IMR-90 (cell line): ENCODE measurements at regions not wholly inside any gene's neighbourhood (a gene's known extent, or its start where the extent isn't known, plus 50 kb on each side); places are given as distances from the start of the nearest gene placed in this dataset.

Experiments used
- ATAC-seq: fragments of 200-7000 bp; cut with Tn5 transposase; 2 replicates; pipeline ENCODE4 v1.9.1; 2020; ENCODE audit warnings: low read depth, mild to moderate bottlenecking, moderate library complexity
- BruUV-seq: library from RNA; stranded (reverse); fragments of 400-500 nt; replicated peaks from 2 replicates; lab custom pipeline; 2021; lab: Mats Ljungman, UMichigan
- CTCF ChIA-PET: fragments of 300-600 bp; formaldehyde crosslinking; extraction: SDS; loops from one replicate; lab custom pipeline; 2021; ENCODE audit warnings: antibody characterized with exemption; lab: Yijun Ruan, JAX
- POLR2A ChIA-PET: fragments of 300-600 bp; sonication (Branson Sonifier 250); formaldehyde crosslinking; loops from one replicate; lab custom pipeline; 2022; ENCODE audit warnings: antibody characterized with exemption; ENCODE audit not compliant: unreplicated experiment; lab: Charles Lee
- DNase-seq: peaks from one replicate; pipeline ENCODE4 v3.0.0; 2013
- H2AFZ ChIP-seq: replicated peaks from 2 replicates; pipeline ENCODE3; 2013; ENCODE audit warnings: low read length, mild to moderate bottlenecking; ENCODE audit not compliant: poor library complexity
- H2AK5ac ChIP-seq: 2 replicates; pipeline ENCODE4 v1.6.1; 2013; ENCODE audit warnings: low read depth, low read length, inconsistent platforms
- H2AK9ac ChIP-seq: replicated peaks from 2 replicates; pipeline ENCODE3; 2013; ENCODE audit warnings: mild to moderate bottlenecking, low read depth, low read length, moderate library complexity; ENCODE audit not compliant: poor library complexity
- H2BK120ac ChIP-seq: 2 replicates; pipeline ENCODE4 v1.6.1; 2013; ENCODE audit warnings: low read depth, low read length, inconsistent platforms
- H2BK15ac ChIP-seq: 3 replicates; pipeline ENCODE4 v1.6.1; 2013; ENCODE audit warnings: low read depth, low read length, inconsistent platforms
- H2BK20ac ChIP-seq: 2 replicates; pipeline ENCODE4 v1.6.1; 2013; ENCODE audit warnings: low read depth, mild to moderate bottlenecking, inconsistent platforms, low read length, moderate library complexity
- H2BK5ac ChIP-seq: 2 replicates; pipeline ENCODE4 v1.6.1; 2013; ENCODE audit warnings: mild to moderate bottlenecking, low read depth, low read length, inconsistent platforms; ENCODE audit not compliant: poor library complexity, severe bottlenecking
- H3K14ac ChIP-seq: replicated peaks from 2 replicates; pipeline ENCODE4 v1.6.1; 2013; ENCODE audit warnings: low read depth, low read length, inconsistent platforms
- H3K18ac ChIP-seq: 2 replicates; pipeline ENCODE4 v1.6.1; 2013; ENCODE audit warnings: low read depth, low read length, control low read depth
- H3K23ac ChIP-seq: 2 replicates; pipeline ENCODE4 v1.6.1; 2013; ENCODE audit warnings: low read depth, low read length, inconsistent platforms
- H3K27ac ChIP-seq: 2 replicates; pipeline ENCODE4 v1.5.1; 2013; ENCODE audit warnings: mild to moderate bottlenecking, control low read depth, low read length; ENCODE audit not compliant: insufficient read depth
- H3K27me3 ChIP-seq: 2 replicates; pipeline ENCODE4 v1.6.1; 2013; ENCODE audit warnings: low read length; ENCODE audit not compliant: control insufficient read depth, insufficient read depth
- H3K36me3 ChIP-seq: 2 replicates; pipeline ENCODE4 v1.6.1; 2013; ENCODE audit warnings: low read length, mixed read lengths; ENCODE audit not compliant: control insufficient read depth, insufficient read depth
- H3K4ac ChIP-seq: 2 replicates; pipeline ENCODE4 v1.6.1; 2013; ENCODE audit warnings: low read depth, low read length, inconsistent platforms
- H3K4me1 ChIP-seq: 2 replicates; pipeline ENCODE4 v1.6.1; 2013; ENCODE audit warnings: low read length, mixed read lengths; ENCODE audit not compliant: control insufficient read depth, insufficient read depth
- H3K4me2 ChIP-seq: 2 replicates; pipeline ENCODE4 v1.6.1; 2013; ENCODE audit warnings: low read depth, mild to moderate bottlenecking, control low read depth, low read length, moderate library complexity
- H3K4me3 ChIP-seq: 2 replicates; pipeline ENCODE4 v1.5.1; 2013; ENCODE audit warnings: low read depth, mild to moderate bottlenecking, control low read depth, low read length, moderate library complexity; ENCODE audit not compliant: insufficient read depth
- H3K56ac ChIP-seq: 2 replicates; pipeline ENCODE4 v1.6.1; 2013; ENCODE audit warnings: low read length, inconsistent platforms; ENCODE audit not compliant: insufficient read depth; ENCODE audit errors: extremely low read depth
- H3K79me1 ChIP-seq, 2 experiments: 2 replicates each; pipeline ENCODE4 v1.6.1; 2013; ENCODE audit warnings: low read length in 2 of 2, inconsistent platforms in 1 of 2, low read depth in 1 of 2
- H3K9ac ChIP-seq: 2 replicates; pipeline ENCODE4 v1.6.1; 2013; ENCODE audit warnings: low read depth, low read length, control low read depth
- H3K9me1 ChIP-seq: 2 replicates; pipeline ENCODE4 v1.6.1; 2013; ENCODE audit warnings: low read length, inconsistent platforms; ENCODE audit not compliant: insufficient read depth
- H3K9me3 ChIP-seq: 2 replicates; pipeline ENCODE4 v1.6.1; 2013; ENCODE audit warnings: low read length; ENCODE audit not compliant: control insufficient read depth, insufficient read depth
- H4K20me1 ChIP-seq: 2 replicates; pipeline ENCODE4 v1.6.1; 2013; ENCODE audit warnings: low read length, inconsistent platforms; ENCODE audit not compliant: insufficient read depth
- H4K5ac ChIP-seq: 2 replicates; pipeline ENCODE4 v1.6.1; 2013; ENCODE audit warnings: mild to moderate bottlenecking, low read depth, low read length, control low read depth
- H4K8ac ChIP-seq, 2 experiments: 2 replicates each; pipeline ENCODE4 v1.6.1; 2013; ENCODE audit warnings: low read depth in 2 of 2, low read length in 2 of 2, control low read depth in 1 of 2, inconsistent platforms in 1 of 2
- H4K91ac ChIP-seq: 2 replicates; pipeline ENCODE4 v1.6.1; 2013; ENCODE audit warnings: low read depth, low read length, inconsistent platforms; ENCODE audit not compliant: insufficient read depth
- CEBPB ChIP-seq: IDR thresholded peaks from 2 replicates; pipeline ENCODE4 v1.6.1; 2012; ENCODE audit warnings: low read depth, low read length, improper control_type of control experiment
- CHD1 ChIP-seq: IDR thresholded peaks from 2 replicates; pipeline ENCODE4 v1.6.1; 2012; ENCODE audit warnings: low read depth, low read length, improper control_type of control experiment
- MXI1 ChIP-seq: IDR thresholded peaks from 2 replicates; pipeline ENCODE4 v1.6.1; 2012; ENCODE audit warnings: low read depth, mild to moderate bottlenecking, low read length, moderate library complexity, borderline replicate concordance
- NFE2L2 ChIP-seq: fragments of 150-350 bp; IDR thresholded peaks from 2 replicates; pipeline ENCODE4 v1.6.1; 2016; ENCODE audit warnings: low read depth, mild to moderate bottlenecking, low read length
- WGBS, 2 experiments: methylation state at CpG; one replicate each; pipeline versions ENCODE4 v1.1.5 to v1.1.7; 2013; ENCODE audit warnings: missing lambda C conversion rate in 2 of 2; ENCODE audit not compliant: insufficient read length in 1 of 2; ENCODE audit errors: extremely low coverage in 2 of 2; 5-methylcytosine and 5-hydroxymethylcytosine counted together
- dilution Hi-C: fragments of 300-500 bp; cut with HindIII; formaldehyde crosslinking; loops from one replicate; pipeline ENCODE4 v1.14.3; 2018; ENCODE audit warnings: low sequenced_read_pairs; ENCODE audit not compliant: unreplicated experiment
- in situ Hi-C: fragments of 300-500 bp; cut with MboI; formaldehyde crosslinking; loops from 3 replicates; pipeline ENCODE4 v1.14.3; 2019; ENCODE audit warnings: low sequenced_read_pairs, inconsistent platforms, mixed read lengths
- intact Hi-C: fragments of 100-400 bp; cut with micrococcal nuclease; formaldehyde crosslinking; loops from 2 replicates; pipeline ENCODE4 v1.10.0; 2022
- TF ChIP-seq, protein P1 (sequence below): fragments of 150-350 bp; IDR thresholded peaks from 2 replicates; pipeline ENCODE4 v1.6.1; 2017; ENCODE audit warnings: mild to moderate bottlenecking, antibody characterized with exemption, low read length, low read depth
- TF ChIP-seq, protein P2 (sequence below): fragments of 150-350 bp; IDR thresholded peaks from 2 replicates; pipeline ENCODE4 v1.6.1; 2016; ENCODE audit warnings: low read depth, mild to moderate bottlenecking, low read length, moderate library complexity, borderline replicate concordance

DNA sequence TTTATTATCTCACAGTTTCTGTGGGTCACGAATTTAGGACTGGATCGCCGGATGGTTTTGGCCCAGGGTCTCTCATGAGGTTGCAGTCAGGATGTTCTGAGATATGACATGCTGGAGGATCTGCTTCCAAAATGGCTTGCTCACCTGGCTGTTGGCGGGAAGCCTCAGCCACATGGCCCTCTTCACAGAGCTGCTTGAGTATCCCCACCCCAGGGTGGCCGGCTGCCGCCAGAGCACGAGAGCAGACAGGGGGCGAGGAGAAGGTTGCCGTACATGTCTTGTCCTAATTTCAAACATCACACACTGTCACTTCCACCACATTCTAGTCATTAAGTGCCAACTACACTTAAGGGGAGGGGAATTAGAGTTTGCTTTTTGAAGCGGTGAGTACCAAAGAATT is 365.8 kb downstream of the FGFR2 start:
- dilution Hi-C loops = no loop called here
- TF ChIP-seq, protein P1, sequence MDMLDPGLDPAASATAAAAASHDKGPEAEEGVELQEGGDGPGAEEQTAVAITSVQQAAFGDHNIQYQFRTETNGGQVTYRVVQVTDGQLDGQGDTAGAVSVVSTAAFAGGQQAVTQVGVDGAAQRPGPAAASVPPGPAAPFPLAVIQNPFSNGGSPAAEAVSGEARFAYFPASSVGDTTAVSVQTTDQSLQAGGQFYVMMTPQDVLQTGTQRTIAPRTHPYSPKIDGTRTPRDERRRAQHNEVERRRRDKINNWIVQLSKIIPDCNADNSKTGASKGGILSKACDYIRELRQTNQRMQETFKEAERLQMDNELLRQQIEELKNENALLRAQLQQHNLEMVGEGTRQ = no peak
- TF ChIP-seq CEBPB = no peak
- no peak for TF ChIP-seq NFE2L2
- TF ChIP-seq, protein P2, sequence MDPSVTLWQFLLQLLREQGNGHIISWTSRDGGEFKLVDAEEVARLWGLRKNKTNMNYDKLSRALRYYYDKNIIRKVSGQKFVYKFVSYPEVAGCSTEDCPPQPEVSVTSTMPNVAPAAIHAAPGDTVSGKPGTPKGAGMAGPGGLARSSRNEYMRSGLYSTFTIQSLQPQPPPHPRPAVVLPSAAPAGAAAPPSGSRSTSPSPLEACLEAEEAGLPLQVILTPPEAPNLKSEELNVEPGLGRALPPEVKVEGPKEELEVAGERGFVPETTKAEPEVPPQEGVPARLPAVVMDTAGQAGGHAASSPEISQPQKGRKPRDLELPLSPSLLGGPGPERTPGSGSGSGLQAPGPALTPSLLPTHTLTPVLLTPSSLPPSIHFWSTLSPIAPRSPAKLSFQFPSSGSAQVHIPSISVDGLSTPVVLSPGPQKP = no peak
- TF ChIP-seq MXI1 = no peak
- TF ChIP-seq CHD1 = no peak

More for the DNA sequence above, 365.8 kb downstream of the FGFR2 start:
- intact Hi-C loops (no loop called here), in situ Hi-C loops (no loop called here)
- H4K5ac ChIP-seq = no peak overlapping the region
- no peaks in the 10 kb centered on the region for H3K4me1 ChIP-seq
- H2AFZ ChIP-seq = no peak overlapping the region
- no peak for DNase-seq
- no peak overlapping the region for H3K14ac ChIP-seq
- H4K20me1 ChIP-seq = no peaks in the 10 kb centered on the region
- no peak overlapping the region for H3K18ac ChIP-seq
- WGBS, 2 experiments = no CpG with 5 or more reads among the region's 10 CpGs
- no peak overlapping the region for H3K27ac ChIP-seq
- peaks cover 16% of the 10 kb centered on the region; the same call in 1 of the 2 replicates for H3K9me3 ChIP-seq
- no peaks in the 10 kb centered on the region for H3K36me3 ChIP-seq
- H3K4me3 ChIP-seq = no peak overlapping the region
- ChIA-PET CTCF (no interaction called here), POLR2A (no interaction called here)
- no peaks in the 10 kb centered on the region for H3K79me1 ChIP-seq
- H2AK5ac ChIP-seq = no peak overlapping the region
- H4K91ac ChIP-seq = no peak overlapping the region
- no peak overlapping the region for H4K8ac ChIP-seq
- H3K23ac ChIP-seq = no peak overlapping the region
- H2BK5ac ChIP-seq = no peak overlapping the region
- no peak overlapping the region for H2AK9ac ChIP-seq
- H3K9me1 ChIP-seq = no peaks in the 10 kb centered on the region
- H2BK120ac ChIP-seq = no peak overlapping the region
- H3K4me2 ChIP-seq = no peak overlapping the region
- H3K27me3 ChIP-seq = no peaks in the 10 kb centered on the region
- no peak overlapping the region for H3K56ac ChIP-seq
- no peak overlapping the region for H3K9ac ChIP-seq
- no peak overlapping the region for H3K4ac ChIP-seq
- H2BK20ac ChIP-seq = no peak overlapping the region
- no peak for ATAC-seq
- no peak overlapping the region for H2BK15ac ChIP-seq
- BruUV-seq = no TSS peak
